ENCODE measurements at regions not wholly inside any gene's neighbourhood (a gene's known extent, or its start where the extent isn't known, plus 50 kb on each side); places are given as distances from the start of the nearest gene placed in this dataset.

- DNase-seq, result no peak
Measured at GRCh38 chr2:157191186-157191585, 66.3 kb upstream of the GALNT5 start.

DNA sequence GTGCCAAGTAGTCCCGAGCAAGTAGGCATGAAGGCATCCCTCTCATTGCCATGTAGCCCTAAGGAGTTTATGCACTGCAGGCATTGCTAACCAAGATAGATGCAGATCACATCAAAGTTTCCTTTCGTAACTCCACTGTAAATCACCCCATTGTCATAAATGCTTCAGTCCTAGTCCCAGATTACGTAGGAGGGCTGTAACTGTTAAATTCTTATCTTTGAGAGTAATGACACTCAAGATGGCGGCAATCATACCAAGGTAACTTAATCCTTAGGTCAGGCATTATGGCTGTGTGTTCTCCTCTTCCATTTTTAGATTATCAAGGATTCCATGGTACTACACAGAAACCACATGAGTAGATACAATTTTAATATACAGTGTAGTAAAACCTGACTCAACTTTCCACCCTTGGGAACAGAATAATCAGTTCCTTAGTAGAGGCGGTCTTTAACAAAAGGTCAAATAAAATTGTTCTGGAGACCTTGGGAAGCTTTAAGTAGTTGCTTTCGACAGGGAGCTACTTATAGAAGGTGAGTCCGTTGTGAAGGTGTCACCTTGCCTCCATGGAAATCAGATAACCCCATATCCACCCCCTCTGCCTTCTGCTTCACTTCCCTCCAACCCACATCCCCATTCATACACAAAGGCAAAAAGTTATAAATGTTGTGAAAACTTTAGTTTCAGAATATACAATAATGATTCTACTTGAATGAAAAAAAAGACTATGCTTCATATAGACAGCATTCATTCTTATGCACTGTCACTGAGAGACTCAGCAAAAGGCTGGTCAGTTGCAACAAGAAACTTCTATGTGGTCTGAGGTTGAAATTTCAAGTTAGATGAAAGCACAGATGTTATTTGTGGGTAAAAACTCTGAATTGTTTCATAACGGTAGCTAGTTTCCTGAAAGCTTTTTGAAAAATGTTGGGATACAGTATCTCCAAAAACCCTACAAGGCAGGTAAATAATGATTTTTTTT lies 64.8 kb upstream of the GALNT5 start:
- no peak for DNase-seq

DNA sequence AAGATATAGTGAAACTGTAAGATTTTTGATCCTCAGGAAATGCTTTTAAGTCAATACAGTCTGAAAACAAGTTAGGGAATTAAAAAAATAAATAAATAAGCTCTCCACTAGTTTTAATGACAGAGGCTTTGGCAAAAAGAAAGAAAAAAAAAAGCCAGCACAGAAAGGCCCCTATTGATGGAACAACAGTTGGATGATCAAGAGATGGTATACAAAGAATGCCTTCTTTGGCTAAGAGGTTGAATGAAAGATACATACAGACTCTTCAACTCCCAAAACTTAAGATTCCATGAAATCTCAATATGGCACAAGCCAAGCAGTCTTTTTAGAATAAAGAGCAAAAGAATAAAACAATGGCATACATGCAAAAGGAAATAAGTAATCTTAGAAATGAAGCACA lies 64.0 kb upstream of the GALNT5 start:
- DNase-seq, result no peak

DNA sequence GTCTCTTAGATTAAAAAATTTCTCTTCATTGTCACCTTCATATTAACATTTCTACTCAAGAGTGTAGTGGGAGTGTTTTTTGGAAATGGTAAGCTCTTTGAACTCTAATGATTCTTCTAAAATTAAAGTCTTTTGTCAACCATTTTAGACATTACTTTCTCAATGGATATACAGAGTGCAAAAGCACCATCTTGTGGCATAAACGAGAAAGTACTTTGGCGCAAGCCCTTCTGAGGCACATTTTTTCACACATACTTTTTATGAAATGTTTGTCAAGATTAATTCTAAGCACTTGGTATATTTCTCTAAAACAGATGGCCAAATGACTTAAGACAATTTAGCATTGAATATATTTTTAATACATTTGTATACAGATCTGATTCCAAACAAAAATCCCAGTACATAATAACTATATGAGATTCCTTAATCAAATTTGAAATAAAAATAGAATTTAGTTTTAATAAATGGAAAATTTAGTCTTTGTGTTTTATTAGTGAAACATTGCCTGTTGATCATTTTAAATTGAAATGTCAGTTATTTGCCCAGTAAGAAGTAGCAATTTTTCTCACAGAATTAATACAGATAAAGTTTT lies 63.3 kb upstream of the GALNT5 start:
- DNase-seq, result peak in 1 of 5 donors; percentile 52

DNA sequence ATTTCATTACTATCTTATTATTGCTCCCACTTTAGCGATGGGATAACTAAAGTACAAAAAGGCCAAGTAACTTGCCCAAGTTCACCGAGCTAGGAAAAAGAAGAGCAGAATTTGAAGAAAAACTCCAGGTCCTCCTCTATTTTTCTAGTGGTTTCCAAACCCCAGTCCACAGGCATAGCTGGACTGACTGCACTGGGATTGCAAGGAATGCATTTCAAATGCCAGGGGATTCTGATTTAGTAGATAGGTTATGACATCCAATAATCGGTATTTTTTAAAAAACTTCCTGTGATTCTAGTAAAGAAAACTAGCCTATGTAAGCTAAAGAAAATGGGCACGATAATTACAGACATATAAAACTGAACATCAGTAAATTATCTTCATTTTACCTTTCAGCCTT lies 62.7 kb upstream of the GALNT5 start:
- no peak for DNase-seq

DNA sequence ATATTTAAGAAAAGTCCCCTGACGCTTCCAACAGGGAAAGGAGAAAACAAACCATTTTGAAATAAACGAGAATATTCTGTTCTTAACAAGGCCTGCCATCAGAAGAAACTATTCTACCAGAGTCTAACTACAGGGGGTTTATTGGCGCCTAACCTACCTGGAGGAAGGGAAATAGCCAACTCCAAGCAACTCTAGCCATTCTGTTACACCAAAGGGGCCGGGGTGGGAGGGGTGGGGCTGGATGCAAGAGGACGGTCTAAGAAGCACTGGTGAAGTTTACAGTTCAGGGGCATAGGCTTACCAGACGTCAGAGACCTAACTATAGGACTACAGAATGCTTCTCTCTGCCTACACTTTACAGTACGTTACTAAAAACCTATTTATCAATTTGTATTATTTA lies 60.5 kb upstream of the GALNT5 start:
- no peak for DNase-seq

DNA sequence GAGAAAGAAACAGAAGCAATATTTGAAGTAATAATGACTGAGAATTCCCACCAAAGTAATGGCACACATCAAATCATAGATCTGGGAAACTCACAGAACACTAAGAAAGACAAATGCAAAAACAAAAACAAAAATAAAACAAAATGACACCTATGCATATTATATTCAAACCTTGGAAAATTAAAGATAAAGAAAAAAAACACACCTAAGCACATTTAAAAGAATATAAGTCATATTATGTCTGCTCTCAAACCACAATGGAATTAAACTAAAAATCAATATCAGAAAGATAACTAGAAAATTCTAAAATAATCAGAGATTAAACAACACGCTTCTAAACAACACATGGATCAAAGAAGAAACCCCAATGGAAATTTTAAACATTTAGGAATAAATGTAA lies 59.7 kb upstream of the GALNT5 start:
- DNase-seq, result no peak

DNA sequence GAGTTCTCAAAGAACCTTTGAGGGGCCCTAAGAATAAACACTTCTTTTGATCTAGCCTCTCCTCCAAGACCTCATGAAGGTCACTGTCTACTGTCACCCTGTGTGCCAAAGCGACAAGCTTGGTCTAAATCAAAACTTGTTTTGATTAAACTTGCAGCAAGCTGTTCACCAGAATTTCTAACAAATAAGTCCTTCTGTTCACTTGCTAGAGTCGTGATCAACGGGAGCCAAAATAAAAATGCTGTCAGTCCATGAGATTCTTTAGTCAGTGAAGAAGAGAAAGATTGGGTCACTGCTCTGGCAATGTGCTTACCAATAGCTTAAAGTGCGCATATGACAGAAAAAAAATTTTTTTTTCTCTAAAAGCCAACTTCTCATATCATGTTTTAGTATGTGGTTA lies 53.9 kb upstream of the GALNT5 start:
- DNase-seq, result no peak

DNA sequence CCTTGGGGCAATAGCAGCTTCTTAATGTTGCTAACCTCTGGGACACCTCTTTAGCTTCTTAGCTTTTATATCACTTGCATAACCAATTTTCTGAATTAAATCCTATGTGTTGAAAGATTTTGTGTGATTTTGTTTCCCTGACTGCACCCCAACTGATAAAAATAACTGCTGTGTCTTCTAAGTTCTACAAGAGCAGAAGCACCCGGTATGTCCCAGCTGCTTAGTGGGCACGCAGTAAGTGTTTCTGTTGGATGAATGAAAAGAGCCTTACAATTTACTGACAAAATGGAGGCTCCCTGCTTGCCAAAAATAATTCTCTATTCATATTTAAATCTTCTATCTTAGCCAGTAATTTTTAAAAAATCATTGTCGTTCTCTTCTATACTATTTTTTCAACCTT lies 53.1 kb upstream of the GALNT5 start:
- DNase-seq, result no peak

- DNase-seq, result no peak
Measured at GRCh38 chr2:157206916-157207315, 50.6 kb upstream of the GALNT5 start.
